ENCODE measurements at regions not wholly inside any gene's neighbourhood (a gene's known extent, or its start where the extent isn't known, plus 50 kb on each side); places are given as distances from the start of the nearest gene placed in this dataset.

DNA sequence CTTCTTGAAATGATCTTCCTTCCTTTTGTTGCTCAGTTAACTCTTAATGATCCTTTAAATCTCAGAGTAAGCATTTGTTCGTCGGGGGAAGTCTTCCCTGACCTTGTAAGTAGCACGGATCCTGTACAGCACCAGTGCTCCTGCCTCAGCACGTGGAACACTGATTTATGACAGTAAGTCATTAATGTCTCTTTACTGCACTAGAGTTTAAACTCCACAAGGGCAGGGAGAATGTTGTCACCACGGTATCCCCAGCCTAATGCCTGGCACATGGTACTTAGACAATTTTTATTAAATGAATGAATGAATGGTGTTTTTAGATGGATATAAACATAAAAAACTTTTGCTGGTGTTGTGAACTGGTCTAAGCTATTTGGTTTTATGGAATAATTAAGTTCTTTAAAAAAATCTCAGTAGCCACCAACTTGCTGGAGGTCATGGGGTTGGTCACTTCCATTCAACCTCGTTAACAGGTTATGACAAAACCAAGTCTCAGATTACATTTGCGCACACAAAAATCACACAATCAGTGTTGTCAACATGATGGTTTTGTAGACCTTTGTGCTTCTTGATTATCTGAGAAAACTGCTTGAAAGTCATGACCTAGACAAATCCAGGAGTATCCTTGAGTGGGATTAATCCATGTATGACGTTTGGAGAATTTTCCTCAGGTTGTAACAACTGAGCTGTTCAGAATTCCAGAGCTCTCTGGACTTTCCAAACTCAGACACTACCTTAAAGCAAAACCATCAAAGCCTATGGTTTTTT lies 326.9 kb downstream of the DUSP10 start:
- TF ChIP-seq ZFX (IDR thresholded peaks at IDR 0.05) = no peak
- TF ChIP-seq, protein P1, sequence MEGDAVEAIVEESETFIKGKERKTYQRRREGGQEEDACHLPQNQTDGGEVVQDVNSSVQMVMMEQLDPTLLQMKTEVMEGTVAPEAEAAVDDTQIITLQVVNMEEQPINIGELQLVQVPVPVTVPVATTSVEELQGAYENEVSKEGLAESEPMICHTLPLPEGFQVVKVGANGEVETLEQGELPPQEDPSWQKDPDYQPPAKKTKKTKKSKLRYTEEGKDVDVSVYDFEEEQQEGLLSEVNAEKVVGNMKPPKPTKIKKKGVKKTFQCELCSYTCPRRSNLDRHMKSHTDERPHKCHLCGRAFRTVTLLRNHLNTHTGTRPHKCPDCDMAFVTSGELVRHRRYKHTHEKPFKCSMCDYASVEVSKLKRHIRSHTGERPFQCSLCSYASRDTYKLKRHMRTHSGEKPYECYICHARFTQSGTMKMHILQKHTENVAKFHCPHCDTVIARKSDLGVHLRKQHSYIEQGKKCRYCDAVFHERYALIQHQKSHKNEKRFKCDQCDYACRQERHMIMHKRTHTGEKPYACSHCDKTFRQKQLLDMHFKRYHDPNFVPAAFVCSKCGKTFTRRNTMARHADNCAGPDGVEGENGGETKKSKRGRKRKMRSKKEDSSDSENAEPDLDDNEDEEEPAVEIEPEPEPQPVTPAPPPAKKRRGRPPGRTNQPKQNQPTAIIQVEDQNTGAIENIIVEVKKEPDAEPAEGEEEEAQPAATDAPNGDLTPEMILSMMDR (conservative IDR thresholded peaks at IDR 0.05) = no peak
- no peak overlapping the region for H3K27ac ChIP-seq

DNA sequence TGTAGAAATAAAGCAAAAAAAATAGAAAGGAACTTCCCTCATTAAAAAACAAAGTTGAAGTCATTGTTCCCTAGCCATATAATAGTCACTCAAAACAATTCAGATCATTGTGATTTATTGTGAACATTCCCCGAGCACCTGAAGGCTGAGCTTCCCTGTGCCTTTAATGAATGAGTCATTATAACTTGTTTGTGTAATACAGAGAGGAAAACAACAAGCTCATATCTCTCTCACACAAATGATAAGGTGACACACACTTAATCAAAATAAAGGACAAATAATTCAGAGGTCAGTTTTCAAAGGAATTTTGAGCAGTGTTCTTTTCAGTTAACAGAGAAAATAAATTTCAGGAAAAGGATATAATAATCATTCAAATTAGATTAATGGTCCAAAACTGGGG lies 326.2 kb downstream of the DUSP10 start:
- TF ChIP-seq, protein P1 (conservative IDR thresholded peaks at IDR 0.05) = no peak
- no peak for TF ChIP-seq ZFX (IDR thresholded peaks at IDR 0.05)
- H3K27ac ChIP-seq = no peak overlapping the region

DNA sequence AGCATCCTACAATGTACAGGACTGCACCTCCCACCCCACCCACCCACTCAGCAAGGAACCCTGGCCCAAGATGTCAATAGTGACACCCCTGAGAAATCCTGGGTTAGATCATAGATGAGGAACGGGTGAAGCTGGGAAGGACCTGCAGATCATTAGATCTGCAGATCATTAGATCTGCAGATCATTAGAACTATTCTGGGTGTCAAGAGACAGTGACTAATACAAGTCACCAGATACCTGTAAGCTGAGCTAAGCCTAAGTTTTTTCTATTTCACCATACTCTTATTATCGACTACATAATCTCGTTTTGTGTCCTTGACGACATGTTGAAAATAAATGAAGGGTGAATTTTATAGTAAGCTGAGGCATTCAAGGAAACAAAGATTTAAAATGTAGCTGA lies 325.7 kb downstream of the DUSP10 start:
- no peak for TF ChIP-seq ZFX (IDR thresholded peaks at IDR 0.05)
- TF ChIP-seq, protein P1 (conservative IDR thresholded peaks at IDR 0.05) = no peak
- H3K27ac ChIP-seq = no peak overlapping the region

DNA sequence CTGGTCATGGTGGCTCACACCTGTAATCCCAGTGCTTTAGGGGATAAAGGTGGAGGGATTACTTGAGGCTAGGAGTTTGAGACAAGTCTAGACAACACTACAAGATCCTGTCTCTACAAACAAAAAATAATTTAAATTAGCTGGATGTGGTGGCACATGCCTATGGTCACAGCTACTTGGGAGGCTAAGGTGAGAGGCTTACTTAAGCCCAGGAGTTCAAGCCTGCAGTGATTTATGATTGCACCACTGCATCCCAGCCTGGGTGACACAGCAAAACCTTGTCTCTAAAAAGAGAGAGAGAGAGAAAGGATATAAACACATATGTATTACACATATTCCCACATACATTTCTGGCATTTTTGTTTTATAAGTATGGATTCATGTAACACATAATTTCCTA lies 325.2 kb downstream of the DUSP10 start:
- H3K27ac ChIP-seq = no peak overlapping the region
- TF ChIP-seq ZFX (IDR thresholded peaks at IDR 0.05) = no peak
- TF ChIP-seq, protein P1 (conservative IDR thresholded peaks at IDR 0.05) = no peak

DNA sequence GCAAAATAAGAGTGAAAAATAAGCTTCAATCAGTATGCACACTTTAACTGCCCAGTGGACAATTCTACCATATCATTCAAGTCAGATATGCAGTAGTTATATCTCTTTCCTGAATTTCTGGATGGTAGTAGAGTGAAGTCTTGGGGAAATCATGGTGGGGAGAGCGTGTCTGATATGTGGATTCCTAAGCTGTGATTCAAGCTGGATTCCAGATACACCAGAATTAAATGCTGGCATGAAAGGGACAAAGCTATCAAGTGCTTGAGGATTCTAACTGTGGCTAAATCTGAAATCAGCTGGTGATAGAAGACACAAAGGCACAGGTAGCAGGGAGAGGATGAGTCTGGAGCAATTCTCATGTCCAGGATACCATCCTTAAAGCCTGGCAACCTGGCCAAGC lies 323.5 kb downstream of the DUSP10 start:
- TF ChIP-seq, protein P1 (conservative IDR thresholded peaks at IDR 0.05) = no peak
- TF ChIP-seq ZFX (IDR thresholded peaks at IDR 0.05) = no peak
- H3K27ac ChIP-seq = no peak overlapping the region

DNA sequence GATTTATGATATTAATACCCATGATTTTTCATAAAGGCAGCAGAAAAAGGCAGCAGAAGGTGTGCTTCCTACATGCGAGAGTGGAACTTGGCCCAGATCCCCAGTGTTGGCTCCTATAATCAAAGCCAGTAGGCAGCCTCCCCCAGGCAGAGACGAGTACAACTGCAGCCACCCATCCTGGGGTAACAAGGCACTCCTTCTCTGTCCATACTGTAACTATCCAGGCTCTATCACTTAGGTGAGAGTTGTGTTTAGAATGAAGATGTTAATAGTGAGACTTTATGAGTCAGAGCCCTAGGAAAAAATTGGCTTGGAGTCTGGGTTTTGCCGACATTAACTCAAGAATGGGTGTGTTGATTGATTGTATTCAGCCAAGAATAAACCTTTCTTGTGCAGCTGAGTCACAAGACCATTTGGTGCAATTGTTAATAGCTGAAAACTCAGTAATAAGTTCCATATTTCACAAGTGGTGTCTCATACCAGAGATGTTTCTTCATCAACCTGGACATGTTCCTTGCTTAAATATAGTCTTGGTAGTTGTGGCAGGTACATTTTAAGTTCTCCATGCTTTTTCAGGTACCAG lies 322.3 kb downstream of the DUSP10 start:
- H3K27ac ChIP-seq = no peak overlapping the region
- TF ChIP-seq, protein P1 (conservative IDR thresholded peaks at IDR 0.05) = no peak
- TF ChIP-seq ZFX (IDR thresholded peaks at IDR 0.05) = no peak

DNA sequence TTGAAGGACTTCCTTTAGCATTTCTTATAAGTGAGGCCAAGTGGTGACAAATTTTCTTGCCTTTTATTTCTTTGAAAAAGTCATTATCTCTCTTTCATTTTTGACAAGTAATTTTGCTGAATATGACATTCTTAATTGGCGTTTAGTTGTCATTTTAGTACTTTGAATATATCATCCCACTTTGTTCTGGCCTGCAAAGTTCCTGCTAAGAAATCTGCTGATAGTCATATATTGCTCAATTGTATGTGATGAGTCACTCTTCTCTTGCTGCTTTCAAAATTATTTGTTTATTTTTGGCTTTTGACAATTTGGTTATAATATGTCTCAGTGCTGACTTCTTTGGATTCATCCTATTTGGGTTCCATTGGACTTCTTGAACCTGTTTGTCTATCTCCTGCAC lies 312.6 kb downstream of the DUSP10 start:
- H3K27ac ChIP-seq = no peak overlapping the region
- TF ChIP-seq, protein P1 (conservative IDR thresholded peaks at IDR 0.05) = no peak
- TF ChIP-seq ZFX (IDR thresholded peaks at IDR 0.05) = no peak
